Inferior parietal cortex (tissue), 1 donor: ENCODE measurements at regions not wholly inside any gene's neighbourhood (a gene's known extent, or its start where the extent isn't known, plus 50 kb on each side); places are given as distances from the start of the nearest gene placed in this dataset.
"Not testable (repeated sequence)": the region's sequence is repeated elsewhere in the genome, so short reads cannot be mapped to it uniquely, and the experiment has no call there.

Source experiments
- DNase-seq: peaks from one replicate; pipeline ENCODE4 v3.0.0-alpha.2; 2016; ENCODE audit errors: extremely low spot score

DNA sequence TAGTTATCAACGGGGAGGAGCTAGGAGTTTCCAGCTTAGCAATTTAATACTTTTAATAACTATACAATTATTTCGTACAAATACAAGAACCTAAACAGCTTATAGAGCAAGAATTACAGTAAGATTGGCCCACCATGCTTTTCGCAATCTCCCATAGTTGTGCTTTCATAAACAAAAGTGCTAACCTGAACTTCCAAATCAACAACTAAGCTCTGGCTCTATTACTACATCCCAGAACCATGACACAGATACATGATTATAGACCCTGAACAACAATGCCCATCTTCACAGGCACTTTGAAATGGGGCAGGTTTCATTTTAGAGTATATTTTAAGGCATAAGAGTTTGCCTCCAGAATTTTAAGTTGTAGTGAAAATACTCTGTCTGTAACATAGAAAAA lies 203.5 kb downstream of the DMRTA1 start:
- no peak for DNase-seq

DNA sequence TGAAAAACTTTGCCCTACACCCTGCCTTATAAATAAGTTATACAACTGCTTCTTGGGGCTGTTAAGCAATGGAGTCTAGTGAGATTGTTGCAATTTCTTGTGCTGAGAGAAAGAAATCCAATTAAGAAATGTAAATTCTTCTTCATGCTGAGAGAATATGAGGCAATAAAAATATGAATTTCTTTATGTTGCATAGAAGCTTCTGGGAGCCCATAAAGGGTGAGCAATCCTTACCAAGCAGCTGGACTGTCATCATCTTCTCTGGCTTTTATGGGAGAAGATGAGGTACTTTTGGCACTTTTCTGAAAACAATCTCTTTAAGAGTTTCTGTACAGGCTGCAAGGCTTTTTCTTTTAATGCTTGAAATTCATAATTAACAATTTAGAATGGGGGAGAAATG lies 204.3 kb downstream of the DMRTA1 start:
- no peak for DNase-seq

DNA sequence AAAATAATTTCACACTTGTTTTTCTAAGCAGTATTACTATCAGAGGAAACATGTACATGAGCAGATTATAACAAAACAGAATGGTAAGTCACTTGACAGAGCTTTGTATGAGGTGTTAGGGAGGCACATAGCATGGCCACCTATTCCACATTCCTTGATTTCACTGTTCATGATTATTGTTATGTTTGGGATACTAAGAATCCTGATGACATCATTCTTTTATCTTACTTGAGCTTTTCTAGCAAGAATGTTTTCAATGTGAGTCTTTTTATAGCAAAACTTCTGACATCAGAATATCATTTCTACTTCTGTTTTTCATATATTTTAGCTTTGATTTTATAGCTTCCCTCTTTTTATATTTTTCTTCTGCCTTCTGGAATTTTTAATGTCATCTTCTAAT lies 208.2 kb downstream of the DMRTA1 start:
- no peak for DNase-seq

DNA sequence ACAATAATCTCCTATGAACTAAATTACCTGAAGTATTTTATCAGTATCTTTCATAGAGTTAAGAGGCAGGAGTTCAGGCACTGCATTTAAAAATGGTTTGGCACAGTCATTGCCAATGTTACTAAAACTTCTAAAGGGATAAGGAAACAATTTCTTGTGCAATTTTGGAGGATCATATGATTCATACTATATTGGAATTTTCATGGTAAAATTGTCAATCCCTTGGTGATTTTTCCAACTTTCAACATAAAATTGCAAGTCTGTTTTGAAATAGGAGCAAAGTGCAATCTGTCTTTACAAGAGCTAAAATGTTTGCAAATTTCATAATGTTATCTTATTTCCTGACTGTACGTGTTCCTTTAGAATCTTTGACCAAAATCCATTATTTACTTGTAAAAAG lies 211.1 kb downstream of the DMRTA1 start:
- no peak for DNase-seq

DNA sequence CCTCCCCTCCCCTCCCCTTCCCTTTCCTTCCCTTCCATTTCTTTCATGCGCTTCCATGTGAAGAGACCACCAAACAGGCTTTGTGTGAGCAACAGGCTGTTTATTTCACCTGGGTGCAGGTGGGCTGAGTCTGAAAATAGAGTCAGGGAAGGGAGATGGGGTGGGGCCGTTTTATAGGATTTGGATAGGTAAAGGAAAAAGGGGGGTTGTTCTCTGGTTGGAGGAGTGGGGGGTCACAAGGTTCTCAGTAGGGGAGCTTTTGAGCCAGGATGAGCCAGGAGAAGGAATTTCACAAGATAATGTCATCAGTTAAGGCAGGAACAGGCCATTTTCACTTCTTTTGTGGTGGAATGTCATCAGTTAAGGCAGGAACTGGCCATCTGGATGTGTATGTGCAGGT lies 211.9 kb downstream of the DMRTA1 start:
- DNase-seq = not testable (repeated sequence)

DNA sequence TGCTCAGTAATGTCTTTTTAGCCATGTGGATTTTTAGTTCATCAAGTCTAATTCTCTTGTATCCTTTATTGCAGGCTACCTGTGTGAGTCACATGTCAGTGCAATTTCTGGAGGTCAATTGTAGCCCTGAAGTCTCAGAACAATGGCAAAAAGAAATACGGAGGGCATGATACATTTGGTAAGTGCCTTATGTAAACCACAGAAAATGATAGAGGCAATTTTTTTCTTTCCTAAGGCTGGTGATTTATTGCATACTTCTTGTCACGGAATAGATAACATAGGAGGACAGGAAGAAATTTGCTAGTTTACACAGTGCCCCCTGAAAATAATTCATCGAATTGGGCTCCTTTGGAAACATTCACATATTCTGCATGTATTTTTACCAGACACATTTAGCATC lies 235.9 kb downstream of the DMRTA1 start:
- DNase-seq = no peak

DNA sequence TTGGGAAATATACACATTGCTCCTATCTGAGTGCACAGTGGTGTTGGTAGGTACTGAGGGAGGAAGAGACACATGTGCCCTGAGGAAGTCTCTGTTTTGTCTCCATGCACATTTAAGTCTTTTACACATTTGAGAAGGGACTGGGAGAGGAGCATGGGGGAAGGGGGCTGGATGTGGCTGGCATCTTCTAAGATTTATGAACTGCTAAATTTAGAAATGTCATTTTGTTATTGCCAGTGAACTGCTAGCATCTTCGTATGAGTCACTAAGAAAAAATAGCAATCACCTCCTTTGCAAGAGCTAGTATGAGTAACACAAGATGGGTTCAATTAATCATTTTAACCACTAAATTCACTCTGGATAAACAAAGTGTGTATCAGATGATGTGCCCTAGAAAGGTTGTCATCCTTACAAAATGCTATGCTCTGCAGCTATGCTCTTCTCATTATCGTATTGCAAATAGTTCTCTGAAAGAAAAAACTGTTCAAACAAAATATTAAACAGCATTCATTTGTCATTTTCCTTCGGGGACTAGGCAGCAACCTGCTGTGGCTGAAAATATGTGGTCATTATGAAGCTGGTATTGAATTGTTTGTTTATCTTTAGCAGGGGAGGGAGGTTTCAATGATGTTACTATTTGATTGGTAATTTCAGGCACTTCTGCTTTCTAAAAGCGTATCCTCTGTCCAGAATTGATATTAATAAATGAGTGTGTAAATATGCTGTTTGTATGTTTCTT lies 236.5 kb downstream of the DMRTA1 start:
- no peak for DNase-seq

DNA sequence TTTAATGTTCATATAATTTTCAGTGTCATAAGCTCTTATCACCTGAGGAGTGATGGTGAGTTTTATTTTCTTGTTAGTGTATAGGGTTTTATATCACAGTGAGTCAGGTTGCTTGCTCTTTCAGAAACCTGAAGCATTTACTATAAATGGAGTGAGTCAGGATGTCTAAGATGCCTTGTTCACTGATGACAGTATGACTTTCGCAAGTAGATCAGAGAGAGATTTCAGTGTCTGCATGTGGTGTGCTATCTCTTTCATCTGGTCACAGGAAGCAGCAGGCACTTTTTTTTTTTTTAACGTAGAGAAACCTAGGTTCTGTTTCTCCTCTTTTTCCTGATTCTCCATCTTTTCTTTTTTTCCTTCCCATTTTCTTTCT lies 237.1 kb downstream of the DMRTA1 start:
- DNase-seq = no peak

DNA sequence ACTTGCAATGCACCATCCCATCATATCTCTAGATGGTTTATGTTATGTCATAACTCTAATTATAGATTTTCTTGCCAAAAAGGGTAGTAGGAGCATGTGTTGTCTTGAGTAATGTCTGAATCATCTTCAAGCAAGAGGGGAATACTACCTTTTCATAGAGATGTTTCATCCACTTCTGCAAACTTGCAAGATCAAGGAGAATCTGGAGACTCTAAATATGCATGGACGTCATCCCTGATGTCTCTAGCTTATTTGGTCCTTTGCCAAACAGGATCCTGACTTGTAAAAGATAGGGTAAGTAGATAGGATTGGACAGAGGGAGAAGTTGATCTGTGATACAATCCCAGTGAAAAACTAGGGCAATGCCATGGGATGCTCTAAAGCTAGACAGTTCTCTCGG lies 246.5 kb downstream of the DMRTA1 start:
- DNase-seq = no peak

DNA sequence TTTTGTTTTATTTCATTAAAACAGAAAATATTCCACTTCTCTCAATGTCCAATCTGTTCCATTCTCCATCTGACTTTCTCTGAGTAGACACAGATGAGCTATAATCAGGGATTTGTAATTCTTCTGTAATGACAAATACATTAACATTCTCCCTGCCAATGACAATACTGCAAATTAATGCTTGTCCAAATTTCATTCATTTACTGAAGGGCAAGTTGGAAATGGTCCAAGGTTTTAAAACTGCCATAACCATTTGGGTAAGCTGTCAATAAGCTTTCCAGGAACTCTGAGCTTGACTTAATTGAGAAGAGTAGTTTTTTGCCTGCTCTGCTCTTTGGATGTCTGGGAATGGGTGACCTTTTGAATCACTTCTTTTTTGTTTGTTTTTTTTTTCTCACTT lies 253.5 kb downstream of the DMRTA1 start:
- no peak for DNase-seq

DNA sequence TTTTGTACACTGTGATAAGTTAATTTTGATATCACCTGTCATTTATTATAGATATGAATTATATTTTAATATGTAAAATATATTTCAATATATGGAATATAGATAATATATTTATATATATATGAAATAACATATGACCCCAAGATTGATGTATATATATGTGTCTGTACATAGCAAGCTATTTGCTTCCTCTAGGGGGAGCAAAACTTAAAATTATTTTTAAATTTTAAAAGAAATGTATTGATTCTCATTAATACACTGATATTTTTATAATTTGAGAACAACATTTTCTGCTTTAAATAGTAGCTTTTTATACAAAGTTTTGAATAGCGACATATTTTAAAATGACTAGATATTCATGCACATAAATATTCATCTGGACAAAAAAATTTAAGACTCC lies 272.0 kb downstream of the DMRTA1 start:
- no peak for DNase-seq

DNA sequence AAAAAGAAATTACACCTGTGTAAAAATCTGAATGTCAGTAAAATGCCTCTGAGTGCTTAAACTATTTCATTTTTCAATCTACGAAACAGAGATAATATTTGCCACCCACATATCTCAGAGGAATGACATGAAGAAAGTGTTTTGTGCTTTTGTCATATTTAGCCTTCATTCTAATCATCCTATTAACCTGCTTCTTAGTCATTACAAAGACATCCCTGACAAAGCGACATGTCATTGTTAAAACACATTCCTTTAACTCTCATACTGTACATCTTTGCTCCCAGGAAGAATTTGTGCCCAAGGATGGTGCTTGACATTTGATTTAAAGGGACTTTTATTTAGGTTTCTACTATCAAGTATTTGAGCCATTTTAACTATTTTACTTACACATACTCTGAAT lies 275.9 kb downstream of the DMRTA1 start:
- no peak for DNase-seq

DNA sequence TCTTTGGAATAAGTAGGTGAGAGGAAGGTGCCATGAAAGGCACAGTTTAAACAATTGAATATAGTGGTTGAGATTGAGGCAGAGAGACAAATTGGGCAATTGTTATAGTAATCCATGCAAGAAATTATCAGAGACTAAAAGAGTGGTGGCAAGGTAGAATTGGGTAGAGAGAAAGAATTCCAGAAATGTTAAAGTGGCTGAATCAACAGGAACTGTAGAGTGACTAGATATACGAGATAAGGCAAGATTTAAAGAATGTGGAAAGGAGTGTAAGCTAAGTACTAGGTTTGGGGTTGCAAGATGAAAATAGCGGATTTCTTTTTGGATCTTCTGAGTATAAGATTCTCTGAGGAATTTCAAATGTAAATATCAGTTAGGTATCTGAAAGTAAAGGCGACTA lies 285.2 kb downstream of the DMRTA1 start:
- DNase-seq = no peak

DNA sequence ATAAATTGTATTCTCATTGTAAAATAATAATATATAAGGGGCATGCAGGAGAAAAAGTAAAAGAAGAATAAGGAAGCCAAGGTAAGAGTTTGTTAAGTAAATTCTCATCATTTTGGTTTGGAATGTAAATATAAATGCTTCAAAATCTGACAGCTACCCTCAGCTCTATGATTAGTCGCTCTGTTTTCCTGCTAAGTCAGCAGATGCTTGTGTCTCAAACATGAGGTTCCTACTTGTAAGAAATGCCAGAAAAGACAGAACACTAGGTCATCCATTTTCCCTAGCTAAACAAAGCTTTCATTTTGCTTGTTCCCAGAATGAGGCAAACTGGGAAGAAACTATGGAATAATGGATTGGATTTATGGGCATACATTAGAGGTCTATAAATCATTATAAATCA lies 293.1 kb downstream of the DMRTA1 start:
- no peak for DNase-seq

DNA sequence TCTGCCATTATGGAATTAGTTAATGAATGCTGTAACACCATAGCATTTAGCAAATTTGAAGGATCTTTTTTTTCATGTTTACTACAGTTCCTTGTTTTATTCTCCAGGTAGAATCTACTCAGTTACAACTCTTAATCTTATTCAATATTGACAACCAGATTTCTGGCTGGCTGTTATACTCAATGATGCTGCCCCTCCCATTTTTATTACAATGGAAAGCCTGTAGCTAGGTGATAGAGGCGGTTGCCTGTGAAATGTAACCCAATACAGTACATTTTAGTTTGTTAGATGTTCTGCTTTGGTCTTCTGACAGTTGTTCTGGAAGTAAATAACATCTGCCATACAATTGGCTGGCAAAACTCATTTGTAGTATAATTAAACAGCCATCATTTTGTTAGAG lies 294.2 kb downstream of the DMRTA1 start:
- no peak for DNase-seq

DNA sequence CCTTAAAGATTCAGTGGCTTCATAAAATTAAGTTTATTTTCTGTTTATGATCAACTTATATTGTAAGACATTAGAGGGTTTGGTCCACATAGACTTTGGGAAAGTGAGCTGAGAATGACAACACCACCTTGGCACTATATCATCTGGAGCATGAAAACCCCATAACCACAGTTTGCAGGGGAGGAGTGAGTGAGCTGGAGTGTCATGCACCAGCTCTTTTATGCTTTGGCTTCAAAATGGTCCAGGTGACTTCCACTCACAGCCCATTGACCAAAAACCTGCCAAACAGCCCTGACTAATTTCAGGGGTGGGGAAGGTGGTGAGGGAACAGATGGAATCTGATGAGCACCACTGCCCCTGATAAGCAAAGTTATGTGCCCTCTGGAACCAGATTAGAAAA lies 295.8 kb downstream of the DMRTA1 start:
- no peak for DNase-seq

DNA sequence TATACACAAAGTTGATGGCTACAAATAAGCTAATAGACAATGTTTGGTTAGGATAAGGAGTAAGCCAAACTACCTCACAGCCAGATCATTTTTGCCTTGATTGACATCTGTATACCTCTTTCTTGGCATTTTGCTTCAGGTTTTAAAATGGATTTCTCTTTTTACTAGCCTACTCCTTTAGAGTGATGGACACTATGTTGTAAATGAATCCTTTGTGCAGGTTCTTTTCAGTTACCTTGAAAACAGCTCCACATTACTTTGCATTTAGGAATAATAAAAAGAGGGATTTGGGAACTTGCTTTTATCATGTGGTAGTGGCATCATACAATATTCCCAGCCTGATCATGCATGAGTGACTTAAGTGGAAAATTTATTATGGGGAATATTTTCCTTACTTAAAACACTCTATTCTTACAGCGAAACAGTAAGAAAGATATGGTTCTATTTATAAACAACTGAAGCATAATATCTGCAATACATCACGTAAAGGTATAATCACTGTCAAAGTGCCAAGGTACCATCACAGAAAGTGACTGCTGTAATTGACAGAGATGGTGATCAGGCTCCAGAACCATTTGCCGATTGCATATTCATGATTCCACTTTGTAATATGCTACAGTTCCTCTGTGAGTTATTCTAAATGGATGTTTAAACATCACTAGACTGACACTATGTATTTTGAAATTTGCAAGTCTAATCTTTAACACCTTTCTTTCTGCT lies 327.0 kb downstream of the DMRTA1 start:
- DNase-seq = no peak

DNA sequence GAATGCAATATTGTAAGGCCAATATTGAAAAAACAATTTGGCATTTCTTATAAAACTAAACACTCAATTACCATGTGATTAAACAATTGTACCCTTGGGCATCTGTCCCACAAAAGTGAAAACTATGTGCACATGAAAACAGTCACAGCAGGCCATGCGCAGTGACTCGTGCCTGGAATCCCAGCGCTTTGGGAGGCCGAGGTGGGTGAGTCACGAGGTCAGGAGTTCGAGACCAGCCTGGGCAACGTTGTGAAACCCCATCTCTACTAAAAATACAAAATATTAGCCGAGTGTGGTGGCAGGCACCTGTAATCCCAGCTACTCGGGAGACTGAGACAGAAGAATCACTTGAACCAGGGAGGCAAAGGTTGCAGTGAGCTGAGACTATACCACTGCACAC lies 343.7 kb downstream of the DMRTA1 start:
- DNase-seq = no peak

DNA sequence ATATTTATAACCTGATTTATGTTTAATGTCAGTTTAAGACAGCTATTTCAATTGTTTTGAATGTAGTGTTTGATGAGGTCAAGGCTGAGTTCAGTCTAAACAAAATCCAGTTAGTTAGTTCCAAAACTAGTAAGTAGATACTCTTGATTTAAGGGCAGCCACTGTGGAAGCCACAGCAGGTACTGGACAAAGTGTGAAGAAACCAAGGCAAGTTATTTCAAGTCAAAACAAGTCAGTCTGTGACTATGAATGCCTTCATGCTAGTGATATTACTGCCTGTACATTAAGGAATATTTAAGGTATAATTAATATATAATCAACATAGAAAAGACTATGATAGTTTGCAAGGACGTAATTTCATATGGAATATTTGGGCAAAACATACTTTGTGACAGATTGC lies 362.3 kb downstream of the DMRTA1 start:
- DNase-seq = no peak

DNA sequence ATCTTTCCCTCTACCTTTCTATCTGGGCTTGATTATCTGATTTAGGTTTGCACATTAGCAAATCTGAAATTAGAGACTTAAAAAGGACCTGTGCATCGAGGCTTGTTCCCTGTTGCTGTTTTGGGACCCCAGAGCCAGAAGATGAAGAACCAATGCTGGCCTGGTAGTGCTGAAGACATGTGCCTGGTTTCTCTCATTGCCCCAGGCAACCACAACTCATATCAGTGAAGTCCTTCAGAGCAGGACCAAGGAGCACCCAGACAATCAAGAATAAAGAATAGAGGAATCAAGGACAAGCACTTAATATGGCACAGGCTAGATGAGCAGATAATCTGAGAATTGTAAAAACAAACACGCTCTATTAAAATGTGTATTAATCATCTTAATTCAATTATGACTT lies 362.7 kb downstream of the DMRTA1 start:
- no peak for DNase-seq

DNA sequence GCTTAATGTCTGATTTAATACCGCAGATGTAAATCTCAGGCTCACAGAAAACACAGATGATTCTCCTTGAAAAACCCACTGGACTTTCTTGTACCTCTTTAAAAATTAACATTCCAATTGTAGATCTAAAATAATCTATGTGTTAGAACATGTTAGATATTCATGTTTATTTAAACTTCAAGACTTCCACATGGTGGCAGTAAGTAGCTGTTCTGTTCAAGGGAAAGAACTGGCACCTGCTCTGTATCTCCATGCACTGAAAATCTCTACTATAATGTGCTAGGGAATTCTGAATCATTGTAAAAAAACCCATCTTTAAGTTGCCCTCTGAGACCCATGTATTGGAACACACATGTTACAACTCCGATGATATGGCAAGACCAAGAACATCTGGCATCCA lies 366.9 kb downstream of the DMRTA1 start:
- peak; percentile 40 for DNase-seq

DNA sequence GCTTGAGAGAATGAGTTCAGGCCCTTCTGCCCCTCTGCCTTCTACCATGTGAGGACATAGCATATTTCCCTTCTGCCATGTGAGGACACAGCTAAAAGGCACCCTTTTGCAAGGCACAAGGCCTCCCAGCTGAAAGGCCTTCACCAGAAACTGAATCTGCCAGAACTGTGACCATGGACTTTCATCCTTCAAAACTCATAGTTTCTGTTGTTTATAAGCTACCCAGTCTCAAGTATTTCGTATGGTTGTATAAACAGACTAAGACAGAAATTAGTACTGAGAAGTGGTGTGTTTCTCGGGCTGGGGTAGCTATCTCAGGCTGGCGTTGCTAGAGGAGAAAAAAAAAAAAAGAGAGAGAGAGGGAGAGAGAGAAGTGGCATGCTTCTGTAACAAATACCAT lies 368.6 kb downstream of the DMRTA1 start:
- DNase-seq = no peak

DNA sequence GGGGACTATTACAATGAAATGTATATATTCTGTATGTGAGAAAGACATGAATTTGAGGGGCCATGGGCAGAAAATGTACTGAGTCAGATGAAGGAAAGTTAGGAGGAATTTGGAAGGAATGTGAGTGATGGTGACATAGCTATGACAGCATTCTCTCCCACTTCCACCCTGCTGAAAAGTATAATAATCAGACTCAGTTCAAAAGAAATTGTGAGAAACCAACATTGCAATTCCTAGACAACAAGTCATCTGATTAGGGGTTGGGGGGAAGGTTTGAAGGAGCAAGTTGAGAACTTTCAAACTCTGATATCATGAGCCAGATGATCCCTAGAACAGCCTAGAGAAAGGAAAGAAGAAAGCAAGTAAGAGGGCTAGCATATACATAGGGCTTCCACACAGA lies 370.6 kb downstream of the DMRTA1 start:
- DNase-seq = no peak

DNA sequence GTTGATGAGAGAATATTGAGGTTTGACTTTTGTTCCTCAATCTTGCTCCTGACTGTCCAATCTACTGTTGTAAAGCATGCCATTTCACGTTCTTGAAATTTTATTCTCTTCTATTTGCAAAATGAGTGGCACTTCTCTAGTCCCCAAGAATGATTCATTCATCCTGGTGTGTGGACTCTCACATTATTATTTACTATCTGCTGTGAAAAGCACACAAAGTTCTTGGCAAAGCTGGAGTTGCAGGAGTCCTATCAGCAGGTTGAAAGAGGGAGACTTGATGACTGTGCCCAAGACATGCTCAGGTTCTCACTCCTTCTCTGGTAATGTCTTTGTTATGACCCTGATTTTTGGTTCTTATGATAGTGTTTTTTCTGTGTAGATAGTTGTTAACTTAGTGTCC lies 382.6 kb downstream of the DMRTA1 start:
- DNase-seq = no peak
